Natural killer cell (primary cell): ENCODE measurements at regions not wholly inside any gene's neighbourhood (a gene's known extent, or its start where the extent isn't known, plus 50 kb on each side); places are given as distances from the start of the nearest gene placed in this dataset.

Experiments used
- ATAC-seq, 3 donors: fragments of 150-1000 bp in 2 of 3; fragments of 200-7000 bp in 1 of 3; cut with Tn5 transposase; 1 replicate in 1 of 3; 2 replicates in 2 of 3; pipeline ENCODE4 v1.10.0; 2021; ENCODE audit warnings: mild to moderate bottlenecking in 2 of 3, moderate library complexity in 2 of 3
- DNase-seq, 2 donors: peaks; one replicate each; pipeline versions ENCODE4 v3.0.0 to v3.0.0-alpha.2; 2013 to 2021; ENCODE audit warnings: mixed read lengths in 1 of 2
- H3K27ac ChIP-seq: one replicate; pipeline ENCODE4 v1.5.1; 2013; ENCODE audit warnings: mild to moderate bottlenecking, low read length
- H3K27me3 ChIP-seq: one replicate; pipeline ENCODE4 v1.6.1; 2013; ENCODE audit warnings: low read length; ENCODE audit not compliant: control insufficient read depth, insufficient read depth
- H3K36me3 ChIP-seq: one replicate; pipeline ENCODE4 v1.6.1; 2013; ENCODE audit warnings: low read length; ENCODE audit not compliant: control insufficient read depth, insufficient read depth
- H3K4me1 ChIP-seq: one replicate; pipeline ENCODE4 v1.6.1; 2013; ENCODE audit warnings: low read length; ENCODE audit not compliant: control insufficient read depth, insufficient read depth
- H3K4me3 ChIP-seq: one replicate; pipeline ENCODE4 v1.5.1; 2013; ENCODE audit warnings: low read length
- H3K9me3 ChIP-seq: one replicate; pipeline ENCODE4 v1.6.1; 2013; ENCODE audit warnings: low read length; ENCODE audit not compliant: control insufficient read depth, insufficient read depth
- H3K27ac Mint-ChIP-seq, 2 donors: one replicate each; pipeline ENCODE4 v1.8.0; 2022; ENCODE audit warnings: mild to moderate bottlenecking in 2 of 2, mixed read lengths in 2 of 2, moderate library complexity in 1 of 2
- H3K27me3 Mint-ChIP-seq, 2 donors: one replicate each; pipeline ENCODE4 v1.8.0; 2022; ENCODE audit warnings: low read depth in 2 of 2, mixed read lengths in 2 of 2
- H3K36me3 Mint-ChIP-seq: one replicate; pipeline ENCODE4 v1.8.0; 2022; ENCODE audit warnings: mixed read lengths
- H3K4me1 Mint-ChIP-seq, 2 donors: one replicate each; pipeline ENCODE4 v1.8.0; 2022; ENCODE audit warnings: mixed read lengths in 2 of 2
- H3K4me3 Mint-ChIP-seq: one replicate; pipeline ENCODE4 v1.8.0; 2022; ENCODE audit warnings: mild to moderate bottlenecking, moderate library complexity, mixed read lengths
- H3K9me3 Mint-ChIP-seq, 2 donors: one replicate each; pipeline ENCODE4 v1.8.0; 2022; ENCODE audit warnings: mixed read lengths in 2 of 2
- WGBS: methylation state at CpG from one replicate; pipeline ENCODE4 v1.1.7; 2013; ENCODE audit warnings: missing lambda C conversion rate; ENCODE audit not compliant: insufficient coverage; 5-methylcytosine and 5-hydroxymethylcytosine counted together
- intact Hi-C: fragments of 100-400 bp; cut with micrococcal nuclease; formaldehyde crosslinking; loops from one replicate; pipeline ENCODE4 v1.14.2; 2022
- TF ChIP-seq, protein P1 (sequence below): fragments of 200-600 bp; IDR thresholded peaks from one replicate; pipeline ENCODE4 v1.8.0; 2022; ENCODE audit warnings: antibody characterized with exemption

DNA sequence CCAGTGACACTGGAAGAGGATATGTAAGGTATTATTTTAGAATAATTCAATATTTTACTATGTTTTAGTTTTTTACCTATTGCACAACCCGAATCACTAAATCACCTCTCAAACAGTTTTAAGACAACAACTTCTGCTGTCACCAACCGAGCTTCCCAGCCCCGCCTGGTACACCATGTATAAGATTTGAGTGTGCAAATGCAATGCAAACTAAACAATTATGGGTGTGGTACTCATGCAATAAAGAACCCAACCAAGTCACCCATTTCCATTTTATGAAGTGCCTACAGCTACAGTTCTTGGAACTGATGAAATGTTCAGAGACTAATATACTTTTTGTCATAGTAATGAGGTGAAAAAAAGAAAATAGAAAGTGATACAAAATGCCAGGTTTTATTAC is 256.2 kb downstream of the TAFA4 start:
- Mint-ChIP-seq H3K9me3 (peaks cover 3% of the 10 kb centered on the region in 2 donors), H3K36me3 (no peaks in the 10 kb centered on the region), H3K4me1 (no peaks in the 10 kb centered on the region), H3K4me3 (no peak overlapping the region), H3K27me3 (no peaks in the 10 kb centered on the region), H3K27ac (no peak overlapping the region)
- DNase-seq (no peak), ATAC-seq (no peak)
- no peaks in the 10 kb centered on the region for H3K4me1 ChIP-seq
- WGBS = 83% methylated on average over 2 of the region's 3 CpGs
- intact Hi-C loops = no loop called here
- H3K27me3 ChIP-seq = no peaks in the 10 kb centered on the region
- TF ChIP-seq, protein P1, sequence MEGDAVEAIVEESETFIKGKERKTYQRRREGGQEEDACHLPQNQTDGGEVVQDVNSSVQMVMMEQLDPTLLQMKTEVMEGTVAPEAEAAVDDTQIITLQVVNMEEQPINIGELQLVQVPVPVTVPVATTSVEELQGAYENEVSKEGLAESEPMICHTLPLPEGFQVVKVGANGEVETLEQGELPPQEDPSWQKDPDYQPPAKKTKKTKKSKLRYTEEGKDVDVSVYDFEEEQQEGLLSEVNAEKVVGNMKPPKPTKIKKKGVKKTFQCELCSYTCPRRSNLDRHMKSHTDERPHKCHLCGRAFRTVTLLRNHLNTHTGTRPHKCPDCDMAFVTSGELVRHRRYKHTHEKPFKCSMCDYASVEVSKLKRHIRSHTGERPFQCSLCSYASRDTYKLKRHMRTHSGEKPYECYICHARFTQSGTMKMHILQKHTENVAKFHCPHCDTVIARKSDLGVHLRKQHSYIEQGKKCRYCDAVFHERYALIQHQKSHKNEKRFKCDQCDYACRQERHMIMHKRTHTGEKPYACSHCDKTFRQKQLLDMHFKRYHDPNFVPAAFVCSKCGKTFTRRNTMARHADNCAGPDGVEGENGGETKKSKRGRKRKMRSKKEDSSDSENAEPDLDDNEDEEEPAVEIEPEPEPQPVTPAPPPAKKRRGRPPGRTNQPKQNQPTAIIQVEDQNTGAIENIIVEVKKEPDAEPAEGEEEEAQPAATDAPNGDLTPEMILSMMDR = no peak
- no peaks in the 10 kb centered on the region for H3K9me3 ChIP-seq
- no peak overlapping the region for H3K27ac ChIP-seq
- H3K36me3 ChIP-seq = no peaks in the 10 kb centered on the region
- H3K4me3 ChIP-seq = no peak overlapping the region

DNA sequence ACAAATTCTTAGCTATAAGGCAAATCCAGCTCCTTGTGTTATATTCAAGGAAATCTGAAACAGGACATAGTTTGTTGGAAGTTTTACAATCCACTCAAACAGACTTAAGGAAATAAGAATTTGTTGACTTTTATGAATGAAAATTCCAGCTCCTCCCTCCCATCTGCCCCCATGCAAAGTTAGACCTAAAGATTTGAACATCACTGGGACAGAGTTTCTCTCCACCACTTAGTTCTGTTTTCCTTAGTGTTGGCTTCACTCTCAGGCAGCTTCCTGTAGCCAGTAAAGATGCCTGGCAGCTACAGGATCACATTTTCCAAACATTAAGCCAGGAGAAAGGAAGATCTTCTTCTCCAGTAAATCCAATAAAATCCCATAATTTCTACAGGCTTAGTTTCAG is 265.0 kb downstream of the TAFA4 start:
- no peak overlapping the region for H3K4me3 ChIP-seq
- H3K27ac ChIP-seq = no peak overlapping the region
- TF ChIP-seq, protein P1 = no peak
- Mint-ChIP-seq H3K4me3 (no peak overlapping the region), H3K27ac (no peak overlapping the region), H3K36me3 (no peaks in the 10 kb centered on the region), H3K27me3 (no peaks in the 10 kb centered on the region), H3K4me1 (no peaks in the 10 kb centered on the region), H3K9me3 (no peaks in the 10 kb centered on the region)
- no peaks in the 10 kb centered on the region for H3K36me3 ChIP-seq
- no peaks in the 10 kb centered on the region for H3K27me3 ChIP-seq
- ATAC-seq (no peak), DNase-seq (no peak)
- no peaks in the 10 kb centered on the region for H3K9me3 ChIP-seq
- intact Hi-C loops = no loop called here
- H3K4me1 ChIP-seq = no peaks in the 10 kb centered on the region

DNA sequence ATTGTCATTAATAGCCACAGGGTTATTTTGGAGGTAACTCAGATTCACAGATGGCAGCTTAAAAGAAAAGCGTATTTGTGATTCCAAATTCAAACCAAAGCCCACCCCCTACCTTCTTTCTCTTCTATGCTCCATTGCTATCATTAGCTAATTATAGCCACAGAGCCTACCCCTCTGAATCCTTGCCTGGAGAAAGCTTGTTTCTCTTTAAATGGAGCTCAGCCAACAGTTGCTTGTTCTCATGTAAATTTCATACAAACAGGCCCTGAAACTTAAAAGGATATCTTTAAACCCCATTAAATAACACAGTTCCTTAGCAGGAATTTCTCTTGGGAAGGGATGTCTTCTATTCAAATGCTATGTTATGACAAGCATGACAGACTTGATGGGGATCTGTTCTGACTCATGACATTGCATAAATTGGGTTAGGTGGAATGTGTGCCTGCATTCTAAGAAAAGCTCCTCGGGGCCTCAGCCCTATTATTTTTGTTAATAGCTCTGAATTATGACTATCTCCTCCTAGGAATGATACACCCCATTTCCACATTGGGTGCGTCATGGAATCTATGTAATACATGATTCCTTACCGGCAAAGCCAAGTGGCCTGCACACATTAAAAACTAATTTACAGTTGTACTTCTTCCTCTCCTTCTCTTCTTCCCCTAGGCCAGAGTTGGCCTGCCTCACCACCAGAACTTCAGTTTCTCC is 265.8 kb downstream of the TAFA4 start:
- no peaks in the 10 kb centered on the region for H3K9me3 Mint-ChIP-seq
- DNase-seq = no peak
- H3K27ac Mint-ChIP-seq = no peak overlapping the region
- H3K27me3 Mint-ChIP-seq = no peaks in the 10 kb centered on the region
- Histone ChIP-seq H3K36me3 (no peaks in the 10 kb centered on the region), H3K4me1 (no peaks in the 10 kb centered on the region), H3K4me3 (no peak overlapping the region), H3K27me3 (no peaks in the 10 kb centered on the region), H3K9me3 (no peaks in the 10 kb centered on the region), H3K27ac (no peak overlapping the region)
- 96% methylated on average over 4 of the region's 4 CpGs for WGBS
- intact Hi-C loops = no loop called here
- no peaks in the 10 kb centered on the region for H3K36me3 Mint-ChIP-seq
- no peaks in the 10 kb centered on the region for H3K4me1 Mint-ChIP-seq
- no peak overlapping the region for H3K4me3 Mint-ChIP-seq
- TF ChIP-seq, protein P1 = no peak
- ATAC-seq = no peak

DNA sequence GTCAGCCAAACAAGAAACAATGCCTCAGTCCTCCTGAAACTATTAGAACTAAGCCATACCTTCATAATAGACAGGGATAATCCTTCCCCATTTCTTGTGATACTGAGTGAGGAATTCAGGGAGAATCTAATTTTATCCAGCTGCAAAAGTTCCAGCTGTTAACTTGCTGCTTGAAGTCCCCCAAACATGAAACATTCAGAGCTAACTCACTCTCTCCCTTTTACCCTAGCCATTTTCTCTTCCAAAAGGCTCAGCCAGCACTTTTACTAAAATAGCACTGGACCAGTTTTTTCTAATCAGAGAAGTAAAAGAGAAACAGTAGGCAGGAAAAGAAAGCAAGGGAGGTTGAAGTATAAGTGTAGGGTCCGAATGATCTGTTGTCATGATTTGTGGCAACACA is 268.1 kb downstream of the TAFA4 start:
- Histone ChIP-seq H3K27ac (no peak overlapping the region), H3K4me1 (no peaks in the 10 kb centered on the region), H3K27me3 (no peaks in the 10 kb centered on the region), H3K9me3 (no peaks in the 10 kb centered on the region), H3K4me3 (no peak overlapping the region), H3K36me3 (no peaks in the 10 kb centered on the region)
- no peak for DNase-seq
- 69% methylated on average over 1 of the region's 1 CpG for WGBS
- no peak for ATAC-seq
- Mint-ChIP-seq H3K4me1 (no peaks in the 10 kb centered on the region), H3K36me3 (no peaks in the 10 kb centered on the region), H3K27me3 (no peaks in the 10 kb centered on the region), H3K4me3 (no peak overlapping the region), H3K9me3 (no peaks in the 10 kb centered on the region), H3K27ac (no peak overlapping the region)
- intact Hi-C loops = no loop called here
- TF ChIP-seq, protein P1 = no peak
